Subcutaneous abdominal adipose tissue (tissue), 5 donors: ENCODE measurements at regions not wholly inside any gene's neighbourhood (a gene's known extent, or its start where the extent isn't known, plus 50 kb on each side); places are given as distances from the start of the nearest gene placed in this dataset.

Experiments
- H3K27ac ChIP-seq: one replicate; pipeline ENCODE4 v1.7.0; 2013; ENCODE audit warnings: low read depth, mild to moderate bottlenecking, inconsistent platforms, low read length, moderate library complexity
- H3K27me3 ChIP-seq, 5 donors: one replicate each; pipeline ENCODE4 v1.7.0; 2013; ENCODE audit warnings: low read length in 5 of 5, inconsistent platforms in 1 of 5; ENCODE audit not compliant: control insufficient read depth in 5 of 5, insufficient read depth in 4 of 5
- H3K36me3 ChIP-seq, 5 donors: one replicate each; pipeline ENCODE4 v1.7.0; 2013; ENCODE audit warnings: low read length in 5 of 5; ENCODE audit not compliant: control insufficient read depth in 5 of 5, insufficient read depth in 5 of 5
- H3K4me1 ChIP-seq, 5 donors: one replicate each; pipeline ENCODE4 v1.7.0; 2013; ENCODE audit warnings: low read length in 5 of 5, mild to moderate bottlenecking in 3 of 5, moderate library complexity in 1 of 5; ENCODE audit not compliant: control insufficient read depth in 5 of 5, insufficient read depth in 5 of 5
- H3K4me3 ChIP-seq, 5 donors: one replicate each; pipeline ENCODE4 v1.7.0; 2013; ENCODE audit warnings: low read length in 5 of 5, low read depth in 1 of 5
- H3K9ac ChIP-seq, 5 donors: one replicate each; pipeline ENCODE4 v1.7.0; 2013; ENCODE audit warnings: low read length in 5 of 5, mild to moderate bottlenecking in 4 of 5, moderate library complexity in 3 of 5
- H3K9me3 ChIP-seq, 5 donors: one replicate each; pipeline ENCODE4 v1.7.0; 2013; ENCODE audit warnings: low read length in 5 of 5; ENCODE audit not compliant: control insufficient read depth in 5 of 5
- donor health status: healthy.
- donor health status: healthy.
- donor health status: healthy.
- donor health status: healthy.
- donor health status: healthy.

GRCh38 chr10:128883231-128884032, 583.6 kb upstream of the MGMT start:
- Histone ChIP-seq H3K36me3 (no peaks in the 10 kb centered on the region), H3K4me3 (no peak overlapping the region), H3K27me3 (peaks cover 0 to 10% (median 0%) of the 10 kb centered on the region in 5 donors), H3K9ac (no peak overlapping the region), H3K9me3 (peaks cover 0 to 9% (median 0%) of the 10 kb centered on the region in 5 donors), H3K4me1 (peaks cover 0 to 5% (median 0%) of the 10 kb centered on the region in 5 donors), H3K27ac (no peak overlapping the region)

GRCh38 chr10:128884033-128884425, 583.0 kb upstream of the MGMT start:
- Histone ChIP-seq H3K9me3 (peaks cover 0 to 9% (median 0%) of the 10 kb centered on the region in 5 donors), H3K4me3 (no peak overlapping the region), H3K36me3 (no peaks in the 10 kb centered on the region), H3K27me3 (peaks cover 0 to 10% (median 0%) of the 10 kb centered on the region in 5 donors), H3K27ac (no peak overlapping the region), H3K4me1 (peaks cover 0 to 5% (median 0%) of the 10 kb centered on the region in 5 donors), H3K9ac (no peak overlapping the region)

DNA sequence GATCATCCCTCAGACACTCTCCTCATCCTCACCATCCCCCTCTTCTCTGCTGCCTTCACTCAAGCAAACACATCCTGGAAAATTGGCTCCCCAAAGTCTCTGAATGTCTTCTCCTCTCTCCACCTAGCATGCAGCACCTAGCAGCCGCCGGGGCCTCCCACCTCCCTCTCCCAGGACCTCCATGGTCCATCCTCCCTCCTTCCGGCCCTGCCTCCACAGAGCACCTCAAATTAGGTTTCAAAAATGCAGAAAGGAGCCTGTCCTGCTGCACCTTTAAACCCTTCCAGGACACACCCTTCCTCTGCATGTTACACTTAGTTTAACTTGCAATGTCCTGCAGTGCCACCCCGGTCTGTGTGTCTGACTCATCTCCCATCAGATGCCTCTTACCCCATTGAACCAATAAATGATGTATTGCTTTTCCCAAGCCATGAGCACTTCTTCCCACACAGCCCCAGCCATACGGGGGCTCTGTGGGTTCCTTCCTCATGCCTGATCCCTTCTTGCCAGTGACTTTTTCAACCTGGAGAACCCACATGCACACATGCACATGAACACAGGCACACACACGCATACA, 582.5 kb upstream of the MGMT start:
- H3K4me3 ChIP-seq, result no peak overlapping the region
- no peak overlapping the region for H3K27ac ChIP-seq
- peaks cover 0 to 9% (median 0%) of the 10 kb centered on the region in 5 donors for H3K9me3 ChIP-seq
- H3K9ac ChIP-seq, result no peak overlapping the region
- H3K4me1 ChIP-seq, result peaks cover 0 to 5% (median 0%) of the 10 kb centered on the region in 5 donors
- peaks cover 0 to 10% (median 0%) of the 10 kb centered on the region in 5 donors for H3K27me3 ChIP-seq
- no peaks in the 10 kb centered on the region for H3K36me3 ChIP-seq

- no peak overlapping the region for H3K4me3 ChIP-seq
- peaks cover 0 to 9% (median 0%) of the 10 kb centered on the region in 5 donors for H3K9me3 ChIP-seq
- H3K9ac ChIP-seq, result no peak overlapping the region
- H3K27ac ChIP-seq, result no peak overlapping the region
- H3K36me3 ChIP-seq, result no peaks in the 10 kb centered on the region
- H3K4me1 ChIP-seq, result peaks cover 0 to 5% (median 0%) of the 10 kb centered on the region in 5 donors
- H3K27me3 ChIP-seq, result peaks cover 0 to 5% (median 0%) of the 10 kb centered on the region in 5 donors
These were observed 581.2 kb upstream of the MGMT start for GRCh38 chr10:128885573-128886555.

GRCh38 chr10:128887856-128888255, 579.2 kb upstream of the MGMT start:
- Histone ChIP-seq H3K9ac (no peak overlapping the region), H3K9me3 (peaks cover 0 to 9% (median 0%) of the 10 kb centered on the region in 5 donors), H3K27ac (no peak overlapping the region), H3K4me1 (peaks cover 0 to 5% (median 0%) of the 10 kb centered on the region in 5 donors), H3K4me3 (no peak overlapping the region), H3K27me3 (peaks cover 0 to 3% (median 0%) of the 10 kb centered on the region in 5 donors), H3K36me3 (no peaks in the 10 kb centered on the region)

DNA sequence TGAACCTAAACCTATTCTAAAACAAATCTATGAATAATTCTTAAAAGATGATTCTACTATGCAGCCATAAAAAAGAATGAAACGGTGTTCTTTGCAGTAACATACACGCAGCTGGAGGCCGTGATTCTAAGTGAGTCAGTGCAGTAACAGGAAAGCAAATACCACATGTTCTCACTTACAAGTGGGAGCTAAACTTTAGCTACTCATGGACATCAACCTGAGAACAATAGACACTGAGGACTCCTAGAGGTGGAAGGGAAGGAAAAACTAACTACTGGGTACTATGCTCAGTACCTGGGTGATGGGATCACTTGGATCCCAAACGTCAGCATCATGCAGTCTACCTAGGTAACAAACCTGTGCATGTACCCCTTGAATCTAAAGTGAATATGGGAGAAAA, 575.0 kb upstream of the MGMT start:
- peaks cover 0 to 7% (median 0%) of the 10 kb centered on the region in 5 donors for H3K9me3 ChIP-seq
- H3K4me3 ChIP-seq, result no peak overlapping the region
- peaks cover 0 to 3% (median 0%) of the 10 kb centered on the region in 5 donors for H3K27me3 ChIP-seq
- no peak overlapping the region for H3K9ac ChIP-seq
- no peak overlapping the region for H3K27ac ChIP-seq
- peaks cover 0 to 12% (median 12%) of the 10 kb centered on the region in 5 donors for H3K4me1 ChIP-seq
- no peaks in the 10 kb centered on the region for H3K36me3 ChIP-seq

DNA sequence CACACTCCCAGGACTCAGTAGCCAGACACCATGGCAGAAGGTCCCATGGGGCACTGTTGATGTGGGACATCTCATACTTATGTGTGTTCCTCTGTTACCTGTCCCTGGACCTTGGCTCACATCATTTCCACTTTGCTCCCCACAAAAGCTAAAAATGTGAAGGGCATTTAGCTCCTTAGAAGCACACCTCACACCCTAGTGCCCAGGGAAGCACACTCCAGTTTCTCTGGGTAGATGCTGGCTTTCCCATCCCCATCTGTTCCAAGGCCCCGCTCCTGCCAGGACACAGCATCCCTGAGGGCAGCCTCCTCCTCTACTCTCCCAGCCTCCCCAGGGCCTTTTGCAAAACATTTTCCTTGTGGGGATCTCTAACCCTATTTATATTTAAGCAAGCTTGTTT, 572.4 kb upstream of the MGMT start:
- H3K9me3 ChIP-seq, result peaks cover 0 to 2% (median 0%) of the 10 kb centered on the region in 5 donors
- peaks cover 0 to 15% (median 11%) of the 10 kb centered on the region in 5 donors for H3K27me3 ChIP-seq
- no peak overlapping the region for H3K27ac ChIP-seq
- peak overlapping the region in 1 of 5 donors; percentile 31 for H3K9ac ChIP-seq
- peaks cover 5 to 29% (median 28%) of the 10 kb centered on the region in 5 donors for H3K4me1 ChIP-seq
- H3K4me3 ChIP-seq, result no peak overlapping the region
- no peaks in the 10 kb centered on the region for H3K36me3 ChIP-seq

DNA sequence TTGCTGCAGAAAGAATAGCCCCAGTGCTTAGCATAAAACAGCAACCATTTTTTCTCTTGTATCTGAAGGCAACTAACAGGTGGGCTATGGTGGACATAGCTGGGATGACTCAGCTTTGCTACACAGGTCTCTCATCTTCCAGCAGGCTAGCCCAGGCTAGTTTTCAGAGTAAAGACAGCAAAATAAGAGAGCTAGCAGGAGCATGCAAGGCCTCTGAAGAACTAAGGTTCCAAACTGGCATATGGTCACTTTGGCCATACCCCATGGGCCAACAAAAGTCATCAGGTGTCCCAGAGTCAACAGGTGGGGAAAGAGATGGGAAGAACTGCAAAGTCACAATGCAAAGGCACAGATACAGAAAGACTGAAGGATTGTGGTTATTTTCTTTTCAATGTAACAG, 571.6 kb upstream of the MGMT start:
- H3K9ac ChIP-seq, result no peak overlapping the region
- peaks cover 0 to 2% (median 0%) of the 10 kb centered on the region in 5 donors for H3K9me3 ChIP-seq
- H3K4me3 ChIP-seq, result no peak overlapping the region
- no peaks in the 10 kb centered on the region for H3K36me3 ChIP-seq
- H3K27me3 ChIP-seq, result peaks cover 0 to 21% (median 12%) of the 10 kb centered on the region in 5 donors
- peaks cover 5 to 31% (median 28%) of the 10 kb centered on the region in 5 donors for H3K4me1 ChIP-seq
- H3K27ac ChIP-seq, result no peak overlapping the region

- Histone ChIP-seq H3K27me3 (peaks cover 0 to 25% (median 12%) of the 10 kb centered on the region in 5 donors), H3K4me1 (peaks cover 5 to 35% (median 28%) of the 10 kb centered on the region in 5 donors), H3K9ac (no peak overlapping the region), H3K4me3 (no peak overlapping the region), H3K27ac (no peak overlapping the region), H3K9me3 (peaks cover 0 to 2% (median 0%) of the 10 kb centered on the region in 5 donors), H3K36me3 (no peaks in the 10 kb centered on the region)
These were observed 570.8 kb upstream of the MGMT start for GRCh38 chr10:128896116-128896795.
